Panc1 (cell line): ENCODE measurements at regions not wholly inside any gene's neighbourhood (a gene's known extent, or its start where the extent isn't known, plus 50 kb on each side); places are given as distances from the start of the nearest gene placed in this dataset.
A peak's percentile ranks its signal among the peaks of the same experiment; 100 is the strongest.

Source experiments
- ATAC-seq: fragments of 200-7000 bp; cut with Tn5 transposase; 2 replicates; pipeline ENCODE4 v1.9.1; 2020; ENCODE audit warnings: mild to moderate bottlenecking, moderate library complexity
- BruUV-seq: library from RNA; stranded (reverse); fragments of 400-500 nt; replicated peaks from 2 replicates; lab custom pipeline; 2021; lab: Mats Ljungman, UMichigan
- CTCF ChIA-PET: fragments of 300-600 bp; sonication (Branson Sonifier 250); formaldehyde crosslinking; loops from one replicate; lab custom pipeline; 2022; ENCODE audit warnings: antibody characterized with exemption; lab: Charles Lee
- POLR2A ChIA-PET: fragments of 300-600 bp; sonication (Branson Sonifier 250); formaldehyde crosslinking; loops from one replicate; lab custom pipeline; 2022; ENCODE audit warnings: antibody characterized with exemption; lab: Charles Lee
- DNase-seq: peaks from one replicate; pipeline ENCODE4 v3.0.0-alpha.2; 2010; ENCODE audit warnings: low read depth, low spot score
- H3K27ac ChIP-seq: 2 replicates; pipeline ENCODE4 v1.5.1; 2011; ENCODE audit warnings: mild to moderate bottlenecking, low read length, inconsistent platforms
- H3K27me3 ChIP-seq: fragments of 200-500 bp; sonication (Bioruptor generic); 2 replicates; pipeline ENCODE4 v1.6.0; 2014; ENCODE audit warnings: low read length, inconsistent platforms; ENCODE audit not compliant: control insufficient read depth, insufficient read depth
- H3K36me3 ChIP-seq: fragments of 200-500 bp; sonication (Bioruptor generic); 2 replicates; pipeline ENCODE4 v1.5.1; 2014; ENCODE audit warnings: inconsistent platforms, mild to moderate bottlenecking, low read length, moderate library complexity; ENCODE audit not compliant: control insufficient read depth, insufficient read depth
- H3K4me1 ChIP-seq: 2 replicates; pipeline ENCODE4 v1.5.1; 2011; ENCODE audit warnings: inconsistent platforms, mild to moderate bottlenecking, low read length, moderate library complexity; ENCODE audit not compliant: control insufficient read depth, insufficient read depth
- H3K4me3 ChIP-seq, 2 experiments: 2 replicates each; pipeline ENCODE4 v1.5.1; 2011 to 2012; ENCODE audit warnings: low read depth in 2 of 2, low read length in 2 of 2, mild to moderate bottlenecking in 2 of 2, inconsistent platforms in 1 of 2, moderate library complexity in 1 of 2
- H3K9me3 ChIP-seq: fragments of 200-500 bp; sonication (Bioruptor generic); 2 replicates; pipeline ENCODE4 v1.5.1; 2014; ENCODE audit warnings: low read depth, mild to moderate bottlenecking, inconsistent platforms, low read length, moderate library complexity; ENCODE audit not compliant: control insufficient read depth, insufficient read depth
- POLR2AphosphoS5 ChIP-seq: IDR thresholded peaks from 2 replicates; pipeline ENCODE4 v1.6.1; 2012; ENCODE audit warnings: mild to moderate bottlenecking, low read depth, low read length, moderate library complexity
- SIN3A ChIP-seq: IDR thresholded peaks from 2 replicates; pipeline ENCODE4 v1.6.1; 2012; ENCODE audit warnings: low read depth, mild to moderate bottlenecking, low read length, moderate library complexity, borderline replicate concordance; ENCODE audit not compliant: insufficient read depth
- TCF7L2 ChIP-seq: IDR thresholded peaks from 2 replicates; pipeline ENCODE4 v1.6.1; 2011; ENCODE audit warnings: mild to moderate bottlenecking, low read depth, low read length, inconsistent platforms
- in situ Hi-C: cut with HindIII; loops from 2 replicates; pipeline ENCODE4 v1.10.0; 2016; ENCODE audit warnings: low sequenced_read_pairs, low pct_unique_long_range_greater_than_20kb
- intact Hi-C: fragments of 100-400 bp; cut with micrococcal nuclease; formaldehyde crosslinking; loops from one replicate; pipeline ENCODE4 v1.10.0; 2022; ENCODE audit not compliant: unreplicated experiment
- TF ChIP-seq, protein P1 (sequence below): fragments of 450-650 bp; IDR thresholded peaks from 2 replicates; pipeline ENCODE4 v1.5.1; 2017; ENCODE audit warnings: mild to moderate bottlenecking
- TF ChIP-seq, protein P2 (sequence below), 2 experiments: IDR thresholded peaks; 2 replicates each; pipeline ENCODE4 v1.6.1; 2011 to 2012; ENCODE audit warnings: low read depth in 2 of 2, control low read depth in 1 of 2, low read length in 1 of 2, mild to moderate bottlenecking in 1 of 2, moderate library complexity in 1 of 2; ENCODE audit not compliant: insufficient read depth in 1 of 2

DNA sequence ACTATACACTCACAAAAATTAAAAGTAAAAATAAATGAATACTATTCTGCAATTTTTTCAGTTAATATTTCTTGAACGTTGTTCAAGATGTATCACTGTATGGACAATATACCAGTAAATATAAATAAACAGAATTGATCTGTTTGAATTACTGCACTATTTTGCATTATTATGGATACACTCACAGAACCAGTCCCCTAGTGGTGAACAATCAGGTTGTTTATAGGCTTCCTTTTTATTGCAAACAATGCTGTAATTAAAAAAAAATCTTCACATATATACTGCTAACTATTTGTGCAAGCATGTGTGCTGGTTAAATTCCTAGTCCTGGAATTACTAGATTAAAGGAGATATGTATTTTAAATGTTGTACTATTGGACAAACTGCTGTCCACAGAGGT is 306.0 kb downstream of the FBXO15 start:
- no peak for TF ChIP-seq TCF7L2
- TF ChIP-seq, protein P1, sequence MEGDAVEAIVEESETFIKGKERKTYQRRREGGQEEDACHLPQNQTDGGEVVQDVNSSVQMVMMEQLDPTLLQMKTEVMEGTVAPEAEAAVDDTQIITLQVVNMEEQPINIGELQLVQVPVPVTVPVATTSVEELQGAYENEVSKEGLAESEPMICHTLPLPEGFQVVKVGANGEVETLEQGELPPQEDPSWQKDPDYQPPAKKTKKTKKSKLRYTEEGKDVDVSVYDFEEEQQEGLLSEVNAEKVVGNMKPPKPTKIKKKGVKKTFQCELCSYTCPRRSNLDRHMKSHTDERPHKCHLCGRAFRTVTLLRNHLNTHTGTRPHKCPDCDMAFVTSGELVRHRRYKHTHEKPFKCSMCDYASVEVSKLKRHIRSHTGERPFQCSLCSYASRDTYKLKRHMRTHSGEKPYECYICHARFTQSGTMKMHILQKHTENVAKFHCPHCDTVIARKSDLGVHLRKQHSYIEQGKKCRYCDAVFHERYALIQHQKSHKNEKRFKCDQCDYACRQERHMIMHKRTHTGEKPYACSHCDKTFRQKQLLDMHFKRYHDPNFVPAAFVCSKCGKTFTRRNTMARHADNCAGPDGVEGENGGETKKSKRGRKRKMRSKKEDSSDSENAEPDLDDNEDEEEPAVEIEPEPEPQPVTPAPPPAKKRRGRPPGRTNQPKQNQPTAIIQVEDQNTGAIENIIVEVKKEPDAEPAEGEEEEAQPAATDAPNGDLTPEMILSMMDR = peak; percentile 19; the same call in 1 of the 2 replicates
- no peak for TF ChIP-seq SIN3A
- TF ChIP-seq POLR2AphosphoS5 = no peak
- TF ChIP-seq, protein P2, sequence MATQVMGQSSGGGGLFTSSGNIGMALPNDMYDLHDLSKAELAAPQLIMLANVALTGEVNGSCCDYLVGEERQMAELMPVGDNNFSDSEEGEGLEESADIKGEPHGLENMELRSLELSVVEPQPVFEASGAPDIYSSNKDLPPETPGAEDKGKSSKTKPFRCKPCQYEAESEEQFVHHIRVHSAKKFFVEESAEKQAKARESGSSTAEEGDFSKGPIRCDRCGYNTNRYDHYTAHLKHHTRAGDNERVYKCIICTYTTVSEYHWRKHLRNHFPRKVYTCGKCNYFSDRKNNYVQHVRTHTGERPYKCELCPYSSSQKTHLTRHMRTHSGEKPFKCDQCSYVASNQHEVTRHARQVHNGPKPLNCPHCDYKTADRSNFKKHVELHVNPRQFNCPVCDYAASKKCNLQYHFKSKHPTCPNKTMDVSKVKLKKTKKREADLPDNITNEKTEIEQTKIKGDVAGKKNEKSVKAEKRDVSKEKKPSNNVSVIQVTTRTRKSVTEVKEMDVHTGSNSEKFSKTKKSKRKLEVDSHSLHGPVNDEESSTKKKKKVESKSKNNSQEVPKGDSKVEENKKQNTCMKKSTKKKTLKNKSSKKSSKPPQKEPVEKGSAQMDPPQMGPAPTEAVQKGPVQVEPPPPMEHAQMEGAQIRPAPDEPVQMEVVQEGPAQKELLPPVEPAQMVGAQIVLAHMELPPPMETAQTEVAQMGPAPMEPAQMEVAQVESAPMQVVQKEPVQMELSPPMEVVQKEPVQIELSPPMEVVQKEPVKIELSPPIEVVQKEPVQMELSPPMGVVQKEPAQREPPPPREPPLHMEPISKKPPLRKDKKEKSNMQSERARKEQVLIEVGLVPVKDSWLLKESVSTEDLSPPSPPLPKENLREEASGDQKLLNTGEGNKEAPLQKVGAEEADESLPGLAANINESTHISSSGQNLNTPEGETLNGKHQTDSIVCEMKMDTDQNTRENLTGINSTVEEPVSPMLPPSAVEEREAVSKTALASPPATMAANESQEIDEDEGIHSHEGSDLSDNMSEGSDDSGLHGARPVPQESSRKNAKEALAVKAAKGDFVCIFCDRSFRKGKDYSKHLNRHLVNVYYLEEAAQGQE (IDR thresholded peaks at IDR 0.05; ENCODE audit: insufficient read depth in 1 of 2, low read depth in 2 of 2, low read length in 1 of 2) = no peak
- intact Hi-C loops (loop anchor here (5.0 kb wide), 1 partner anchor 1074 kb away; no protein-coding TSS in a partner anchor), in situ Hi-C loops (no loop called here)
- CTCF ChIA-PET = no interaction called here
- no peaks in the 10 kb centered on the region for H3K9me3 ChIP-seq
- H3K4me1 ChIP-seq = no peaks in the 10 kb centered on the region
- no peaks in the 10 kb centered on the region for H3K36me3 ChIP-seq
- POLR2A ChIA-PET = no interaction called here
- H3K4me3 ChIP-seq = no peak overlapping the region
- no TSS peak for BruUV-seq
- peaks cover 12% of the 10 kb centered on the region for H3K27me3 ChIP-seq
- ATAC-seq = 0 out of 2 replicates have a peak, but pooled peaks have one; percentile 47
- H3K27ac ChIP-seq = no peak overlapping the region
- DNase-seq = no peak

DNA sequence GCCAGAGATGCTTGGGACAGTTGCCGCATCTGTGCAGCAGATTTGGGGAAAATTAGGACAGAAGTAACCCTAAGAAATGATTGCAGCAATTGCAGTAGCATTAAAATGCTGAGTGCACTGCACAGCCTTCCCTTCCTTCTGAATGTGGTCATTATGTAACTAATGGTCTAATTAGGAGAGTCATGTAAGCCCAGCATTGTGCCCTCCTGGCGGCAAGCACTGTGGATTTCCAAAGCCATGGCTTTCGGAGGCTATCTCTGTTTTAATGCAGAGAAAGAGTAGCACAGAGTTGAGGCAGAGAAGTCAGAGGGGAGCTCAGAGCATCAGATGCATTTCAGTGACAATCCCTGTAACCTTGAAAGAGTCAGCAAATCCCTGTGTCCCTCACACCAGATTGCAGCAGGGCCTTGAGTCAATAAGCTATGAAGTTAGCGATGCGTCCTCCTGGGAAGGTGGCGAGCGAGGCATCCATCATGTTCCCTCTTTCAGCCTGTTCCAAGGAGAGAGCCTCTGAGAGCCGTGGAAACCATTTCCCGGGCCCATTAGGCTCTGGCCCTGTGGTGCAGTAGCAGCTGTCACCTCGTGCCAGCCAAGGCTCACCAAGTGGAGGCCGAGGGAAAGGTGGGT is 307.2 kb downstream of the FBXO15 start:
- no peaks in the 10 kb centered on the region for H3K4me1 ChIP-seq
- CTCF ChIA-PET = no interaction called here
- DNase-seq (no peak), ATAC-seq (no peak)
- in situ Hi-C loops = no loop called here
- no TSS peak for BruUV-seq
- peaks cover 15% of the 10 kb centered on the region for H3K27me3 ChIP-seq
- no peak overlapping the region for H3K27ac ChIP-seq
- TF ChIP-seq, protein P1 = no peak
- TF ChIP-seq SIN3A = no peak
- TF ChIP-seq, protein P2 (IDR thresholded peaks at IDR 0.05; ENCODE audit: insufficient read depth in 1 of 2, low read depth in 2 of 2, low read length in 1 of 2) = no peak
- TF ChIP-seq POLR2AphosphoS5 = no peak
- no peak for TF ChIP-seq TCF7L2
- POLR2A ChIA-PET = no interaction called here
- no peaks in the 10 kb centered on the region for H3K9me3 ChIP-seq
- no peak overlapping the region for H3K4me3 ChIP-seq
- intact Hi-C loops = loop anchor here (5.0 kb wide), 1 partner anchor 1073 kb away; no protein-coding TSS in a partner anchor
- H3K36me3 ChIP-seq = no peaks in the 10 kb centered on the region
